ENCODE measurements at regions not wholly inside any gene's neighbourhood (a gene's known extent, or its start where the extent isn't known, plus 50 kb on each side); places are given as distances from the start of the nearest gene placed in this dataset.

DNA sequence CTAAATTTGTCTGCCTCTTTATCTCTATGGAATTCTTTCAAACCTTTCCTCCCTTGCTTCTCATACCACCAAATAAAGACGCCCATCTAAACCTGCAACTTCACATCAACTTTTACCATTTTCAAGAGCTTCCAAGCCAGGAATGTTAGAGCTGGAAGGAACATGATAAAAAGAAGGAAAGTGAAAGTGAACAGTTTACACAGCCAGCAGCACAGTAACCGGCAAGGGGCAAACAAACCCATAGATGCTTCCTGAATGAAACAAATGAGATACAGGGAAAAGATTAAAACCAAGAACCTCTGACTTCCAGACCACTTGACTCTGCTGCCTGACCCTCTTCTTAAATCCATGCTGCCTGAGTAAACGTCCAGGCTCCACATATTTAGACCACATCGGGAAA, 231.1 kb upstream of the CA10 start:
- DNase-seq (ENCODE audit: low spot score), result no peak

DNA sequence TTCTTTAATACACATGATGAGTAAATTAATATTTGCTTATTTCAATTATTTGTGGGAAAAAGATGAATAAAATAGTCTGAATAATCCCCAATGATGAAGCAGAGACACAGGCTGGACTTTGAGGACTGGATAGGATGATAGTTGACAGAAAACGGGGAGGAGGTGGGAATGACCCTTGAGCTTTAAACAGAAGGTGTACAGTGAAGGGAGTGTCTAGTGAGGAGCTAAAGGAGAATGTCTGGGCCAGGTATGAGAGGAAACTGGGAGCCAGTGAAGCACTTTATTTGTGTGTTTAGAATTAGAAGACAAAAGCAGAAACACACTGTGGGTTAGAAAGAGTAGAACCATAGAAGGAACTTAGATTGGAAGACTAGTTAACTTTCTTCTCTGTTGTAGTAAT, 230.4 kb upstream of the CA10 start:
- no peak for DNase-seq (ENCODE audit: low spot score)

DNA sequence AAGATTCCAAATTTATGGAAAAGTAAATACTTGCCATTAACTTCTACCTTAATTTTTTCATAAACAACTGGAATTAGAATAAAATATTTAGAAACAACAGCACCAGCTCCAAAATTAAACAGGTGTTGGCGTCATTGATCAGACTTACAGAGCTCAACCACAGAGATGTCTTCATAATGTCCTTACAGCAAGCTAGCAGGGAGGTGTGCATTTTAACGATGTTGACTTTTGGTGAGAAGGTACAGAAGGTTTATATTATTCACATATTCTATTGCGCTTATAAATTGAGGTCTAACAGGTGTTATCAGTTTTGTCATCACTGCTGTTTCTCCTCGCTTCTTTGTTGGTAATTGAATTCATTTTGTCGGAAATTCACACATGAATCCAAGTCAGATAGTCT, 226.2 kb upstream of the CA10 start:
- DNase-seq (ENCODE audit: low spot score), result no peak

DNA sequence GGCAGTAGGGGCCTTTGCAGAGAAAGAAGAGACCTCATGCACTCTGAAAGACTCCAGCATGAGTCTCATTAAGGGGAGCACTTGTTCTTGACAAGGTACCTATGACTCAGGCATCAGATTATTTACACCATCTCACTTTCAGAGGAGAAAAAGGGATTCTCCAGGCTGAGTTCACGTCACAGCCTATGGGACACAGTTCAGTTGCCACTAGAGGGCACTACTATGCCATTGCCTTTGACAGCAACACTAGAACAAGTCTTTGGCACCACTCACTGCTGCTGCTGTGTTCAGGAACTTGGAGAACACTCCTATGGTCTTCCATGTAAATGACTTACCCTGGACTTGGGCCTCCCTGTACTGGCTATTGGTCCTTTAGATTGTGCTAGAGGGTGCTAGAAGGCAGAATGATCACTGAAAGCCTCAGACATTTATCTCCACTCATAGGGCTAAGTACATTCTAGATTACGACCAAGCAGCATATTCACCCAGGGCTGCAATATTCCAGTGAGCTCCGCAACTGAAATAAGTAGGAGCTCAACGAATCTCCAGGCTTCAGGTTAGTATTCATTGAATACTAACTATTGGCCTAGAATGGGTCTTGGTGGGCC, 225.1 kb upstream of the CA10 start:
- no peak for DNase-seq (ENCODE audit: low spot score)

DNA sequence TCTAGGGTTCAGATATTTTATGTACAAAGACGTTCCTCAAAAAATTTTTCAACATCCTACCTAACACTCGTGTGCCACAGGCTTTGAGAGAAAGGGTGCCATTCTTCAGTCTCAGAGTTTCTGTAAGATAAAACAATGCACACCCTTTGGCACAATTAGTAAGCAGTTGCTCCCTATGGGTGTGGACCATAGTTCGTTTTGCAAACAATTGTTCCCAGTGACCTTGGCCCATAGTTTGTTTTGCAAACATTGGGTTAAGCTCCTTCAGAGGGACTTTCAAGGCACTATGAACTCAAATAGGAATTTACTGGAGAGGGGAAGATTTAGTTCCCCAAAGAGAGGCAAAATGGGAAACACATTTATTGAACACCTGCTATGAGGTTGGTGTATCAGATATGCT, 220.3 kb upstream of the CA10 start:
- no peak for DNase-seq (ENCODE audit: low spot score)

DNA sequence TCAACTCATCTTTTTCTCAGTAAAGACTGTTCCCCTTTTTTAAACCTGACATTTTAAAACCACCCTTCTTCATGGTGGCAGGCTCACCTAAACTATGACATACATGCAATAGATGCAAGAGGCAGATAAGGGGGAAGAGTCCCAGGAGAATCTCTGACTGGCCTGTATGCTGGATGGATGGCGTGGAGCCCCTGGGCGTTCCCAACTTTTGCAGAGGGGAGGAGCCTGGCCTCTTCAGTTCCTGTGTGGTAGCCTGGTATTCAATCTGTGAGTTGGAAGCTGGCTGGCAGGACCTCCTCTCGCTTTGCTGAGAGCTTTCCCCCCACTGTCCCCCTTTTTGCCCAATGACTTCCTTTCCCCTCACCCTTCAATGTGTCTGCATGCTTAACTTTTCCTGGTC, 217.6 kb upstream of the CA10 start:
- no peak for DNase-seq (ENCODE audit: low spot score)

DNA sequence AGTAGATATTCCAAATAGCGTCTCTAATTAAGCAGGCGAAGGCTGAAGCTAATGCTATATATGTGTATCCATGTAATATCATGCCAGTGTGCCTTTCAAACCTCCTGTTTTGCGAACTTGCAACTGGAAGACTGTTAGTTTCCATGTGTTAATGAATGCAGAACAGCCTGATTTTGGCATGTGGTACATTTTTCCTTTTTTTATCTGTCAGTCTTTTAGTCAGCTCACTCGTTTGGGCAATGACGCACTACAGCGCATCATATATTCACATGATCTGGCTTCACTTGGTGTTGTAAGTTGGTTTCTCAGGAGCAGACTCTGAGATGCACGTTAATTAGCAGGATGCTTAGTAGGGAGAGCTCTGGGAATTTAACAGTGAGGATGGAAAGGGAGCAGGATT, 210.4 kb upstream of the CA10 start:
- no peak for DNase-seq (ENCODE audit: low spot score)

DNA sequence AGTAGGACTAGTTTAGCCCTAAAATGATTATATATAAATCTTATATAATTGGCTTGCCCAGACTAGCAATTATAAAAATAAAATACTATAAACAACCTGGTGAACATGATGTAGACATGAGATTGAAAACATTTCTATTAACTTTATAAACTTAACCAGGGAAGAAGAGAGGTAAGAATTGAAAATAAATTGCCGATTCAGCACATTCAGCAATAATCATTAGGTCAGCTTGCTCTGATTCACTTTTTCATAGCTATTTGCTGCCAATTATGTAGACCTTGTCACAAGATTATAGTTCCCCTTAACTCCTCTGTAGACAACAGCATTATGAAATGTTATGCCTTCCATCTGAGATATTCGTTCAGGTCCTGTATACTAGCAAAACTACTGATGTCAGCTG, 199.3 kb upstream of the CA10 start:
- no peak for DNase-seq (ENCODE audit: low spot score)

DNA sequence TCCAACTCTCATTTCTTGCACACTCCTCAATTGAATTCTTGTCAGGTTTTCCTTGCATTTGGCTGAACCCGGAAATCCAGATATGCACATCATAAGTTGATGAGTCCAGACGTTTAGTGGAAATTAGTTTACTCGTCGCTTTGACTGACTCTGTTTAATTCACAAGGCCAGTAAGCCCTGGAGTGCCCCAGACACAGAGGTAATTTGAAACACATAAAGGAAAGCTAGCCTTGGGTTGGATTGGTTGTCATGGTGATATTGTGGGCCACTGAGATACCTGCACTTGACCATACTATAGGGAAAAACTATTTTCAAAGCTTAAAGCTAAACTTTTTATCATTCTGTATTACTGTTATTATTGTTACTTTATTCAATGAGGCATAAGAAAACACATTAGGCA, 178.3 kb upstream of the CA10 start:
- no peak for DNase-seq (ENCODE audit: low spot score)

DNA sequence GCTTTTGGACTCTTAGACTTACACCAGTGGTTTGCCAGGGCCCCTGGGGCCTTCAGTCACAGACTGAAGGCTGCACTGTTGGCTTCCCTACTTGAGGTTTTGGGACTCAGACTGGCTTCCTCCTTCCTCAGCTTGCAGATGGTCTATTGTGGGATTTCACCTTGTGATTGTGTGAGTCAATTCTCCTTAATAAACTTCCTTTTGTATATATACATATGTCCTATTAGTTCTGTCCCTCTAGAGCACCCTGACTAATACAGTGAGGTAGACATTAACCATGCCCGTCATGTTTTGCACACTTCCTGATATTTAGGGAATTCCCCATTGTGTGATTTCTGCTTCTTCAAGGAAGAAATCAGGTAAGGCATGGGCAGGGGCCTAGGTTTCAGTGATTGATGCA, 147.8 kb upstream of the CA10 start:
- DNase-seq (ENCODE audit: low spot score), result no peak

DNA sequence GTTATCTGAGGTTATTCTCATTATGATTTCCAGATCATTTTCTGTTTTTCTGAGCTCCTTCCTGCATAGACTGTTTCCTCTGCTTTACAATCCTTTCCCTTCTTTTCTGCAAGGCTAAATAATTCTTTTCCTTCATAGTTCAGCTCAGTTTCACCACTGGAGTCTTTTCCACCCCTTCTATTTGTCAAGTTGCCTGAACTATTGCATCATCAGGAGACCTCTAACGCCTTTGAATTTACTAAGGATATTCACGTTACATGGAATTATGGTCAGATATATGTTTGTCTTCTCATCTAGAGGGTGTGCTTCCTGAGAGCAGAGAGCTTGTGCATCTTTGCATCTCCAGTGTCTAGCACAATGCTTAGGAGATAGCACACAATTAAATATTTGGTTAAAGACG, 140.4 kb upstream of the CA10 start:
- no peak for DNase-seq (ENCODE audit: low spot score)

DNA sequence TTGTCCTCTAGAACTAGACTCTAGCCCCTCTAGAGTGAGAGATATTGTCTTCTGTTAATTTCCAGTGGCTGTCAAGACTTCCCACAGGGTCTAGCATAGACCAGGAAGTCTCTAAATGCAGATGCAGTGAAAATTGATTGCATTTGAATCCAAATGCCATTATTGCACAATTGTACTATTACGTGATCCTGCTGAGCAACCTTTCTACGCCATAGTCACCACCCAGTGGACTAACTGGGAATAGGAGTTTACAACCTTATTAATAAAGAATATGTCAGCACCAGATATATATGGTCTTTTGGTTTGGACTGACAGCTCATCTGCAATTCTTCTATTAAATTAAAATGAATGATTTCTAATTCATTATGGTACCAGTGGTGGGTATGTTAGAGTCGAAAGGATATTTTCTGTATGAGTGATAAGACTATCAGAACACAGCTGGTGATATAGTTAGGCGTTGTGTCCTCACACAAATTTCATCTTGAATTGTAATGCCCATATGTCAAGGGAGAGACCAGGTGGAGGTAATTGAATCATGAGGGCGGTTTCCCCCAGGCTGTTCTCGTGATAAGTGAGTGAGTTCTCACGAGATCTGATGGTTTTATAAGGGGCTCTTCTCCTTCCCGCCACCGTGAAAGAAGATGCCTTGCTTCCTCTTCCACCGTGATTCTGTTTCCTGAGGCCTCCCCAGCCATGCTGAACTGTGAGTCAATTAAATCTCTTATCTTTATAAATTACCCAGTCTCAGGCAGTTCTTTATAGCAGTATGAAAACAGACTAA, 138.9 kb upstream of the CA10 start:
- DNase-seq (ENCODE audit: low spot score), result no peak

DNA sequence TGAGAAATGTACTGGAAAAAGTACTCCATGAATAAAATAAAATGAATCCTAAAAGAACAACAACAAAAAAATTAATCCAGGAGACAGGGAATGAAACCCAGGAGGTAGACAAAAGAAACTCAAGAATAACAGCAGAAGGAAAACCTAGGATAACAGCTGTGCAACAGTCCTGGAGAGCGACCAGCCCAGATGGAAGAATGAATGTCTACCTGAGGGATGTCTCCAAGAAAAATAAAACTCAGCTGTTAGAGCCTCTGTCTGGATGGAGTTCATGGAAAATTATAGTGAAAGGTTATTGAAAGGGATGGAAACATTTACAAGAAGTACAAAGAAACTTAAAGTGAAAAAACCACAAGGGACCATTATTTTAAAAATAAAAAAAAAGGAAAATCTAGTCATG, 135.8 kb upstream of the CA10 start:
- no peak for DNase-seq (ENCODE audit: low spot score)

DNA sequence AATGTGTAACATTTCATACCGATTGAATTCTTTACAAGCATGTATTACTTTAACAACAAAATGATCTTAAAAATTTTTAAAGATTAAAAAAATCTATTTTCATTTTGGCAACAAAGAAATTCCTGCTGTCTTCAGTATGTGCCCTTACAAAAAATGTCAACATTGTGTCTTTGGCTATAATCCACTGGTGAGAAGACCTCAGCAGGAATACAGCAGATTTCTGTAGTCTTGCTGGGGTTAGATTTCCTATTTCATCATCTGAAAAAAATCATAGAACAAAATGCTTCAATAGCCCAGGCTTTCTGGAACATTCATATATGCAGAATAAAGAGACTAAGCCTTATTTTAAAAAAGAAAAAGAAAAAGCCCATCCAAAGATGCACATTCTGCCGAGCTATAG, 129.1 kb upstream of the CA10 start:
- DNase-seq (ENCODE audit: low spot score), result no peak

DNA sequence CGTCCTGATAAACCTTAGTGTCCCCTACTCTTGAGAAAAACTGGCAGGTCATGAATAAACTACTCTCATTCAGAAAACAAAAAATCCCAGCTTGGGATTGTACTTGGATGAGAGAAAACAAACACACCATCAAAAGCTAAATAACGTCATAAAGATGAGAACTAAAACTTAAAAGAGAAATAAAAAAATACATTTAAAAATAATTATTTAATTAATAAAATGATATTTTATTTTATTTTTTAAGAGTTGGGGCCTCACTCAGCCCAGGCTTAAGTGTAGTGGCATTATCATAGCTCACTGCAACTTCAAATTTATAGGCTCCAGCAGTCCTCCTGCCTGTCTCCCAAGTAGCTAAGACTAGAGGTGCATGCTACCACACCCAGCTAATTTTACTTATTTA, 125.4 kb upstream of the CA10 start:
- DNase-seq (ENCODE audit: low spot score), result no peak

DNA sequence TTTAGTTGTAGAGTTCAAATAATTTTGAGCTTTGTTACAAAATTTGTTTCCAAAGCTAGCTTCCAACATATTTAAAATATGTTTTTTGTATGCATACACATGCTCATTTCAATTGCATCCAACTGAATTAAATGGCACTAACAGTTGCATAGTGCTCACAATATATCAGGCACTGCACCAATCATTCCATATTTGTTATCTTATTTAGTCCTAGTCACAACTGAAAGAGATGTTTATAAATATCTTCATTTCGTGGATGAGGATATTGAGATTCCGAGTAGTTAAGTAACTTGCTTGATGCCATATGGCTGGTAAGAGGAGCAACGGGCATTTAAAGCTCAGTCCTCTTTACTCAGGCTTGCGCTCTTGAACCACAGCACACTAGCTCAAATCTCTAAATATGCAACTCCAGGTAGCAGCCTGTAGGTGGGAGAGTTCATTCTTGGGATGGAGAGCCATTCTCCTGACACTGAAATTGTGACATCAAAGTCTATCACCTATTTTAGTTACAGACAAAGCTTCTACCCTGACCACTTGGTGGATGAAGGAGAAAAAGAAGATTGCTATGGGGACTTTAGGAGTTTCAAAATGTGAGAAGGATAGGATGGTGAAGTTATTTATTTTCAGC, 118.0 kb upstream of the CA10 start:
- DNase-seq (ENCODE audit: low spot score), result no peak

DNA sequence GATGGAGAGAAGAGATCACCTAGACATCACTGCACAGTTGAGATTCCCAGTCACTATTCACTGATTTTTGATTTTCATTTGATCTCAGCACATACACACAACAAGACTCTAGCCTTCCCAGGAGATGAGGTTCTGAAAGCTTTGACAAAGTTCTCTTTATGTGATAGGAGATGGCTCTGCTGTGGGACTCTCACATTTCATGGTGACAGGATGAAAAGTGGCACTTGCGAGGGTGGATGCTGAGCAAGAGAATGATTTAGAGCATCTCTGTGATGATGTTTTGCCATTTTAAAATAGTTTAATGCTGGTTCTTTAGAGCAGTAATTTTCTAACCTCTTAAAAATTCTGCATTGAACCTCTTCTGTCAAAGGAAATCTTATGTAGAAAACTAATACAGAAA, 113.3 kb upstream of the CA10 start:
- no peak for DNase-seq (ENCODE audit: low spot score)

DNA sequence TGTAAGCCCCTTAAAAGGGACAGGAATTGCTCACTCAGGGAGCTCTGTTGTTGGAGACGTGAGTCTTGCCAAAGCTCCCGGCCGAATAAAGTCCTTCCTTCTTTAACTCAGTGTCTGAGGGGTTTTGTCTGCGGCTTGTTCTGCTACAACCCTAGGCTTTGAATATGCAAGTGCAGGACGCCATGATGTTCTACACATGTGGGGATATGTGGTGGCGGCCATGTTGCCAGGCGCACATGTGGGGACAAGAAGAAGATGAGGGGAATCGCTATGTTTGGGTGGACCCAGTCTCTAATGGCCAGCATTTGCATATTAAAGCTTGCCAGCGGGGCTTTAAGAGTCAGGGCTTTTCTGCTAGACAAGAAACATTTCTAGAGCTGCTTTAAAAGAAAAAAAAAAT, 96.8 kb upstream of the CA10 start:
- DNase-seq (ENCODE audit: low spot score), result no peak

DNA sequence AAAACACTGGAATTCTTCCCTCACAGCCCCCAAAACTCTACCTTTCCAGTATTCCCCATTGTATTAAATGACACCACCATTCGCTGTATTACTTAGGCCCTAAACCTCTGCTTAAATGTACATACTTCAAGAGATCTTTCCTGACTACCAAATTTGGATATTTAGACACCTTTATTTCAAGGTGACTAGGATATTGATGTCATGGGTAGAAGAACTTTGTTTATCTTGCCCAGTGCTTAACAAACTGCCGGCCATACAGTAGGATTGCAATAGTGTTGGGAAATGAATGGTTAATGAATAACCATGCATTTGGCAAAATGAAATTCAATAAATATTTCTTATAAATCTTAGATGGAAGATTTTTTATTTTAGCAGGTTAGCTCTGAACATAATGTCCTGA, 86.2 kb upstream of the CA10 start:
- DNase-seq (ENCODE audit: low spot score), result no peak

DNA sequence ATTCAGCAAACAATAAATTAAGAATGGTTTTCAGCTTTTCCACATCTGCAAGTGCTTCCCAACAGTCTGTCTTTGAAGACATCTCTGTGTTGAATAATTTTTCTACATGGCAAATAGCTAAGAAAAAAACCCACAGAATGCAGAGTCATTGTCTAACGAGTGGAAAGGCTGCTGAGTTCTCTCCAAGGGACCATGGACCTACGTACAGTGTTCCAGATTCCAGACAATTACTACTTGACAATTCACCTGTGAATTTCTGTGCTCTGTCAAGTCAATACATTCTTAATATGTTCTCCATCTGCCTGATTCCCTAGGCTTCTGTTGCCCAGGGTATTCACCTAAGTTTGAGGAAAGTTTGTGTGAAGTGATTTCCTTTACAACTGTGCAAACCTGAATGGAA, 83.8 kb upstream of the CA10 start:
- no peak for DNase-seq (ENCODE audit: low spot score)

DNA sequence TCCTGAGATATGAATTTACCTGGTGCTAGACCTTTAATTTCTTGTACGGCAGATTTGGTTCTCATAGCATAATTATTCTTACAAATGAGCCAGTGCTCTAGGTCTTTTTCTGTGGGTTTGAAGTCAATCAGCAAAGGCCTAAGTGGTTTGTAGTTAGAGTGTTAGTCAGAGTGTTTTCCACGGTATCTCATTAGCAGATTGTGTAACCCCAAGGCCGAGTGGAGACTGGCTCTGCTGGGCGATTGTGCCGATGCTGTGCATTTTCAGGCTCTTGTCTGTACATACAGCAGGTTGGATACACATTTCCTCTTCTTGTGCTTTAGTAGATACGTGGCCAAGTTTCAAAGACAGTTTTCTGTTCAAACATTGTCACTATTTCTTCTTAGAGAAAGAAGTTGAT, 78.6 kb upstream of the CA10 start:
- DNase-seq (ENCODE audit: low spot score), result no peak

DNA sequence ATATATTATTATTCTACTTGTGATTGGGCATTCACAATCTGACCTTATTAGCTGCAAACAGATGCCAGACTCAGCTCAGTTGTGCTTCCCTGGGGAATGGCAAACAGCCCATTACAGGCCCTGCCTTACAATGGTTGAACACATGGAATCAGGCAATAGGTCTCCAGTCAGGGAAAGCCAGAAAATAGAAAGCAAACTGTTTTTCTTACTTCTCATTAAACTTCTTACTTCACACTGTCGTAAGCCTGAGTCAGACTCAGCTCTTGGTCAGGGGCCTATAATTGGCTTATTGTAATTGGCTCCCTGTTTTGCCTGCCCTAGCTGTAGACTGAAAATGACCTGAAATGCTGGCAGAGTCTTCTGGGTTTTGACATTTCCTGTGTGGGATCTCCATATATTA, 77.0 kb upstream of the CA10 start:
- DNase-seq (ENCODE audit: low spot score), result no peak

DNA sequence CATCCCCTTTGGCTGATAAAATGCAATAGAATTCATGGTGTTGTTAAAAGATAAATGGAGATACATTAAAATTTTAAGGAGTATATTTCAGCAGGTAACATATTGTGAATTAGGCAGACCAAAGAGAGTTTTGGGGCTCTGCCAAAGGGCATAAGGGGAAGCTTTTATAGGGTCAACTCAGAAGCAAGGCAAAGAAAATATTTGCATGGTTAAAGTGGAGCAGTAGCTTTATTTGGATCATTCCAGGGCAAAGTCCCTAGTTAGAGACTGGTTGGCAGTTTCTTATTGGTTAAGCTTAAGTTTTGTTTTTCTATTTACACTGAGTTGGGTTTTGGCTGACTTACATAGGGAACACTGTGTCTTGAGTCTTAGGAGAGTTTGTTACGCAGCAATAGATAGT, 75.1 kb upstream of the CA10 start:
- DNase-seq (ENCODE audit: low spot score), result no peak

DNA sequence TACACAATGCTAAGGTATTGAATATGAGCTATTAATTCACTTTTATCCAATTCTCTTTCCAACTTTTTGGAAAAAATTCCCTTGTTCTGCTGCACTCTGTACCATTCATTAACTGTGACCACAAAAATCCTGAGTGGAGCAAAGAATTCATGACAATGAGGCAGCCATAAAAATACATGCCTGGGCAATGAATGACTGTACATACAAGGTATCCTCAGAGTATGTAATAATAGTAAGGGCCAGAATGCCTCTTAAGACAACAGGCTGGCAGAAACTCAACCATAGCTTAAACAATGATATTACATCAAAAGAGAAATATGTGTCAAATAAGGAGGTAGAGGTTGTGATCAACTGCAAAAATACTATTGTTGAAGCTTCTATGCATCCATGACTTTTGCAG, 74.7 kb upstream of the CA10 start:
- no peak for DNase-seq (ENCODE audit: low spot score)
